GM23248 (cell line): ENCODE measurements at regions not wholly inside any gene's neighbourhood (a gene's known extent, or its start where the extent isn't known, plus 50 kb on each side); places are given as distances from the start of the nearest gene placed in this dataset.

Source experiments
- DNase-seq: peaks from one replicate; pipeline ENCODE4 v3.0.0-alpha.2; 2015
- H2AFZ ChIP-seq: fragments of 200-600 bp; sonication (generic); 2 replicates; pipeline ENCODE4 v1.6.1; 2016; ENCODE audit warnings: antibody characterized with exemption
- H3F3A ChIP-seq: fragments of 200-600 bp; sonication (generic); 2 replicates; pipeline ENCODE4 v1.6.1; 2016; ENCODE audit warnings: mild to moderate bottlenecking, antibody characterized with exemption, mixed run types; ENCODE audit not compliant: insufficient read depth
- H3K27ac ChIP-seq: fragments of 200-600 bp; sonication (generic); 2 replicates; pipeline ENCODE4 v1.5.1; 2016; ENCODE audit warnings: mild to moderate bottlenecking
- H3K27me3 ChIP-seq: fragments of 200-600 bp; sonication (generic); replicated peaks from 2 replicates; pipeline ENCODE4 v1.6.1; 2016; ENCODE audit warnings: mild to moderate bottlenecking; ENCODE audit not compliant: insufficient read depth
- H3K36me3 ChIP-seq: fragments of 200-600 bp; sonication (generic); 2 replicates; pipeline ENCODE4 v1.6.1; 2016; ENCODE audit warnings: low read depth, mild to moderate bottlenecking
- H3K4me1 ChIP-seq: fragments of 200-600 bp; sonication (generic); 2 replicates; pipeline ENCODE4 v1.6.1; 2016; ENCODE audit warnings: mild to moderate bottlenecking; ENCODE audit not compliant: insufficient read depth
- H3K4me2 ChIP-seq: fragments of 200-600 bp; sonication (generic); one replicate; pipeline ENCODE4 v1.6.1; 2016; ENCODE audit warnings: mild to moderate bottlenecking; ENCODE audit not compliant: unreplicated experiment
- H3K4me3 ChIP-seq: fragments of 200-600 bp; sonication (generic); 2 replicates; pipeline ENCODE4 v1.5.1; 2016; ENCODE audit warnings: mild to moderate bottlenecking
- H3K79me2 ChIP-seq: fragments of 200-600 bp; sonication (generic); 2 replicates; pipeline ENCODE4 v1.6.1; 2016; ENCODE audit warnings: mild to moderate bottlenecking; ENCODE audit not compliant: insufficient read depth
- H3K9ac ChIP-seq: fragments of 200-600 bp; sonication (generic); 2 replicates; pipeline ENCODE4 v1.6.1; 2016; ENCODE audit warnings: mild to moderate bottlenecking
- H3K9me2 ChIP-seq: fragments of 200-600 bp; sonication (generic); 2 replicates; pipeline ENCODE4 v1.6.1; 2016; ENCODE audit warnings: mixed run types, mild to moderate bottlenecking, moderate library complexity; ENCODE audit not compliant: insufficient read depth
- H3K9me3 ChIP-seq: fragments of 200-600 bp; sonication (generic); one replicate; pipeline ENCODE4 v1.6.1; 2017; ENCODE audit warnings: low read depth
- H4K20me1 ChIP-seq: fragments of 200-600 bp; sonication (generic); 2 replicates; pipeline ENCODE4 v1.6.0; 2016; ENCODE audit not compliant: insufficient read depth
- EZH2 ChIP-seq: fragments of 200-600 bp; sonication (generic); IDR thresholded peaks from 2 replicates; pipeline ENCODE4 v1.6.1; 2018; ENCODE audit warnings: antibody characterized with exemption, mild to moderate bottlenecking; ENCODE audit not compliant: insufficient read depth, poor library complexity, severe bottlenecking
- EZH2phosphoT487 ChIP-seq: fragments of 200-600 bp; sonication (generic); IDR thresholded peaks from 2 replicates; pipeline ENCODE4 v1.6.1; 2018; ENCODE audit warnings: antibody characterized with exemption, moderate library complexity, mild to moderate bottlenecking, low read depth; ENCODE audit not compliant: insufficient read depth
- WGBS, 2 experiments: methylation state at CpG; one replicate each; pipeline ENCODE4 v1.1.6; 2015 to 2017; ENCODE audit warnings: low lambda C conversion rate in 2 of 2, low coverage in 1 of 2; ENCODE audit errors: missing lambda C conversion rate in 2 of 2; 5-methylcytosine and 5-hydroxymethylcytosine counted together
- in situ Hi-C: fragments of 300-500 bp; cut with MboI; formaldehyde crosslinking; loops from 2 replicates; pipeline ENCODE4 v1.15.0; 2020

DNA sequence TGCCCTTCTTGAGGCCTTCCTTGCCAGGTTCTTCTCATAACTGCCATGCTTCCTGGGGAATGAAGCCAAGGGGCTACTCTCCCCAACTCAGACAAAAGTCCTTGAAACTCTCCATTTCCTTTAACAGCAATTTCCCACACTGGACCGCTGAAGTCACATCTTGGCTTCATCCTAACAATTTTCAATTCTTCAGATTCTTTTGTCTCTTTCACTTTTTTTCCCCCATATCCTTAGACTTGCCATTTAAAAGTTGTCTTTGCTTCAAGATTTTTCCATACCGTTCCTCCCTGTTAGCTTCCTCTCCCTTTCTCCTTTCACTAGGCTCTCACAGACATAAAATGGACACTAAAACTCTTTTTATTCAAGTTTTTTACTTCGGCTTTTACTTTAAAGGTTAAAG is 93.1 kb upstream of the ITGA1 start:
- no peaks in the 10 kb centered on the region for H3K9me2 ChIP-seq
- H3K36me3 ChIP-seq, result no peaks in the 10 kb centered on the region
- 69 to 79% methylated on average over 3 of the region's 3 CpGs for WGBS, 2 experiments
- in situ Hi-C loops, result loop anchor here (10.0 kb wide), 1 partner anchor 190 kb away; no protein-coding TSS in a partner anchor
- TF ChIP-seq EZH2, result no peak
- TF ChIP-seq EZH2phosphoT487, result no peak
- peaks cover 27% of the 10 kb centered on the region for H3K4me1 ChIP-seq
- H3K9ac ChIP-seq, result no peak overlapping the region
- no peak overlapping the region for H3K4me3 ChIP-seq
- no peak for DNase-seq
- no peaks in the 10 kb centered on the region for H4K20me1 ChIP-seq
- no peak overlapping the region for H3K27ac ChIP-seq
- H2AFZ ChIP-seq, result no peak overlapping the region
- no peak overlapping the region for H3K4me2 ChIP-seq
- H3K27me3 ChIP-seq, result no peaks in the 10 kb centered on the region
- peaks cover 12% of the 10 kb centered on the region; the same call in 1 of the 2 replicates for H3F3A ChIP-seq
- no peaks in the 10 kb centered on the region for H3K9me3 ChIP-seq
- no peaks in the 10 kb centered on the region for H3K79me2 ChIP-seq

DNA sequence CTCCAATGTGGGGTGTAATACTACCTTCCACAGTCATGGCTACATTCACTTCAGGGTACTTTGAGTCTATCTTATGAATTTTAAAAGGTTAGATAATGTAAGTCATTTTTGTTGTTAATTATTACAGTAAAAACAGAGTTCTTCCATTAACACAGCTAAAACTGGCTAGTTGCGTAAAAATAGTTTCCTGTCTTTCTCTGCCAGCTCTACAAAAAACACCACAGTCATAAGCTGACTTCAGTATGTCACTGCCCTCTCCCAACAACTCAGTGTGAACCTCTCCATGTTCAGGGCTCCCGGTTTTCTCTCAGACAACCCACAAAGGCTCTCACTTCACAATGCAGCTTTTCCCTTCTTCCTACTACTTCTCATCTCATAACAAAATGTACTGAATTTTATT is 84.8 kb upstream of the ITGA1 start:
- Histone ChIP-seq H2AFZ (peak overlapping the region; percentile 40), H3K4me2 (no peak overlapping the region)

DNA sequence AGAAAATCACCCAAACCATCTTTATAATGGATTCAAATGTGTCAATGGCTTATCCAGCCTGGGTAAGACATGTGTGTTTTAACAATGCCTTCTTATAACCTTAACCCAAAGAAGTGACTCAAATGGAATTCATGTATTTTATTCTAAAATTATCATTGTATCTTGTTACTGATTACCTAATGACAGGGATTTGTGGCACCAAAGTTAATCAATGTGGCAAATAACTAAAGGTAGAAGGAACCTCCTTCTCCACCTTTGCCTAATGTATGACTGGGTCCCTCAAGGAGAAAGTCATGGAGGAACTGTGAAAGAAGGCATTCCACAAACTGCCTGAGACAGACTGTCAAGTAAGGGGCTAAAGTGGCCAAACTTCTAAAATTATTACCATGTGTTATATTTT is 84.4 kb upstream of the ITGA1 start:
- in situ Hi-C loops, result loop anchor here (25.0 kb wide), 1 partner anchor 384 kb away; no protein-coding TSS in a partner anchor
- no peak for TF ChIP-seq EZH2
- TF ChIP-seq EZH2phosphoT487, result no peak
- peak overlapping the region; percentile 40 for H2AFZ ChIP-seq

More for the DNA sequence above, 84.8 kb upstream of the ITGA1 start:
- DNase-seq, result peak; percentile 40
- Histone ChIP-seq H3K4me3 (no peak overlapping the region), H3K9me3 (no peaks in the 10 kb centered on the region), H3K27ac (no peak overlapping the region), H3K4me1 (peaks cover 18% of the 10 kb centered on the region), H3K36me3 (no peaks in the 10 kb centered on the region), H3K9me2 (no peaks in the 10 kb centered on the region), H3K27me3 (no peaks in the 10 kb centered on the region), H4K20me1 (no peaks in the 10 kb centered on the region), H3F3A (no peaks in the 10 kb centered on the region), H3K79me2 (no peaks in the 10 kb centered on the region), H3K9ac (no peak overlapping the region)
- TF ChIP-seq EZH2phosphoT487 (no peak), EZH2 (no peak)
- in situ Hi-C loops, result loop anchor here (25.0 kb wide), 1 partner anchor 384 kb away; no protein-coding TSS in a partner anchor
- WGBS, 2 experiments, result 44 to 50% methylated on average over 2 of the region's 2 CpGs

DNA sequence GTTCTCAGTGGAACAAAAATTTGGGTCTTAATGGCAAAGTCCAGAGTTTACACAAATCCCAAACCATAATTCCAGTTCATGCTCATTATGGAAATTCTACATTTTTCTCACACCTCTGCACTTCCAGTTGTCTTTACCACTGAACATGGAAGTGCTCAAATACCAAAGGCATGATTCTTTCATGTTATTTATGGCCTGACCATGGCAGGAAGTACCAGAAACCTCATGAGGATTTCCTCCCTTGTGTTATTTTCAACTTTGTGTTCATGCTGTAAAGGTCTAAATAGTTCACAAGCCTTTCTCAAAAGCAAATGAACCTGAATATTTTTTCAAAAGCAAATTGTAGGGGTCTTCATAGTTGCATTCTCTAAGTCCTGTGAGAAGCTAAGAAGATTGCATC is 82.0 kb upstream of the ITGA1 start:
- TF ChIP-seq EZH2phosphoT487 (no peak), EZH2 (no peak)
- H3K27ac ChIP-seq, result no peak overlapping the region
- no peak overlapping the region for H2AFZ ChIP-seq
- in situ Hi-C loops, result loop anchor here (25.0 kb wide), 1 partner anchor 382 kb away; no protein-coding TSS in a partner anchor
- H3K79me2 ChIP-seq, result no peaks in the 10 kb centered on the region
- H3K9me2 ChIP-seq, result no peaks in the 10 kb centered on the region
- H3K9me3 ChIP-seq, result no peaks in the 10 kb centered on the region
- peak overlapping the region; percentile 10 for H3K4me2 ChIP-seq
- H3K4me1 ChIP-seq, result peaks cover 43% of the 10 kb centered on the region
- no peak overlapping the region for H3K9ac ChIP-seq
- H4K20me1 ChIP-seq, result no peaks in the 10 kb centered on the region
- no peaks in the 10 kb centered on the region for H3K36me3 ChIP-seq
- peaks cover 12% of the 10 kb centered on the region; the same call in 1 of the 2 replicates for H3F3A ChIP-seq
- H3K27me3 ChIP-seq, result no peaks in the 10 kb centered on the region
- H3K4me3 ChIP-seq, result no peak overlapping the region
- peak; percentile 34 for DNase-seq

More for the DNA sequence above, 84.4 kb upstream of the ITGA1 start:
- Histone ChIP-seq H3K4me1 (peaks cover 22% of the 10 kb centered on the region), H3K27me3 (no peaks in the 10 kb centered on the region), H3K4me2 (no peak overlapping the region), H3K79me2 (no peaks in the 10 kb centered on the region), H4K20me1 (no peaks in the 10 kb centered on the region), H3K36me3 (no peaks in the 10 kb centered on the region), H3K9me3 (no peaks in the 10 kb centered on the region), H3K9ac (no peak overlapping the region), H3K4me3 (no peak overlapping the region), H3F3A (peaks cover 2% of the 10 kb centered on the region; the same call in 1 of the 2 replicates), H3K27ac (no peak overlapping the region), H3K9me2 (no peaks in the 10 kb centered on the region)
- DNase-seq, result no peak

DNA sequence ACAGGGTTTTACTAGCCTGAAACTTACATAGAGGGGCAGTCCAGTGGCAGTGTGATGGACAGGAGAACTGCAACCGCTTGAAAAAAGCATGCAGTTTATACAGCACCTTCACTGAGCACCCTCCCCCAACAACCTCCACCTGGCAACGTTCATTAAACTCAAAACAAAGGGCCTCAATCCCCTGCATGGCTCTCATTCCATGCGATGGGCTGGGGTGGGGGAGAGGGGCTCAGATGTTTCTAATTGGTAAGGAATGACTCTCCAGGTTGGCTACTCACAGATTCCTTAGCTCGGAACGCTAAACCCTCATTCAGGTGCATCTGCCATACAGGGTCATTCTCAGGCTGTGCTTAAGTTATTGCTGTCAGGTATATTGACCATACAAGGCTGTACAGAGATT is 80.9 kb upstream of the ITGA1 start:
- Histone ChIP-seq H4K20me1 (no peaks in the 10 kb centered on the region), H3K36me3 (no peaks in the 10 kb centered on the region), H3K27ac (no peak overlapping the region), H3K9me2 (no peaks in the 10 kb centered on the region), H3K4me3 (no peak overlapping the region), H3K4me1 (peaks cover 49% of the 10 kb centered on the region), H2AFZ (no peak overlapping the region), H3F3A (peaks cover 12% of the 10 kb centered on the region; the same call in 1 of the 2 replicates), H3K9ac (no peak overlapping the region), H3K27me3 (no peaks in the 10 kb centered on the region), H3K9me3 (no peaks in the 10 kb centered on the region), H3K4me2 (no peak overlapping the region), H3K79me2 (no peaks in the 10 kb centered on the region)
- 44 to 54% methylated on average over 5 of the region's 5 CpGs for WGBS, 2 experiments
- in situ Hi-C loops, result loop anchor here (25.0 kb wide), 1 partner anchor 381 kb away; no protein-coding TSS in a partner anchor
- TF ChIP-seq EZH2 (no peak), EZH2phosphoT487 (no peak)
- no peak for DNase-seq
